ENCODE measurements at regions not wholly inside any gene's neighbourhood (a gene's known extent, or its start where the extent isn't known, plus 50 kb on each side); places are given as distances from the start of the nearest gene placed in this dataset.

- no peak overlapping the region for H3K27ac Mint-ChIP-seq
- ChIA-PET POLR2A (no interaction called here), CTCF (no interaction called here)
- no peaks in the 10 kb centered on the region for H3K27me3 Mint-ChIP-seq (ENCODE audit: low read depth)
- H3K9me3 Mint-ChIP-seq (ENCODE audit: insufficient read depth) = no peaks in the 10 kb centered on the region
- no peak for ATAC-seq
- H3K4me3 Mint-ChIP-seq = no peak overlapping the region
- no peaks in the 10 kb centered on the region for H3K36me3 Mint-ChIP-seq (ENCODE audit: low read depth)
- no peak for DNase-seq
- no peaks in the 10 kb centered on the region for H3K4me1 Mint-ChIP-seq (ENCODE audit: low read depth)
Observed at GRCh38 chr3:104723000-104723399, 643.7 kb upstream of the ALCAM start.

GRCh38 chr3:104731074-104731473, 635.6 kb upstream of the ALCAM start:
- ChIA-PET CTCF (no interaction called here), POLR2A (no interaction called here)
- DNase-seq (no peak), ATAC-seq (no peak)
- H3K4me3 Mint-ChIP-seq = no peak overlapping the region
- no peaks in the 10 kb centered on the region for H3K4me1 Mint-ChIP-seq (ENCODE audit: low read depth)
- no peaks in the 10 kb centered on the region for H3K36me3 Mint-ChIP-seq (ENCODE audit: low read depth)
- H3K9me3 Mint-ChIP-seq (ENCODE audit: insufficient read depth) = no peaks in the 10 kb centered on the region
- H3K27me3 Mint-ChIP-seq (ENCODE audit: low read depth) = no peaks in the 10 kb centered on the region
- no peak overlapping the region for H3K27ac Mint-ChIP-seq

- DNase-seq = no peak
- Mint-ChIP-seq H3K36me3 (ENCODE audit: low read depth) (no peaks in the 10 kb centered on the region), H3K27ac (no peak overlapping the region), H3K4me3 (no peak overlapping the region), H3K9me3 (ENCODE audit: insufficient read depth) (no peaks in the 10 kb centered on the region), H3K4me1 (ENCODE audit: low read depth) (no peaks in the 10 kb centered on the region), H3K27me3 (ENCODE audit: low read depth) (no peaks in the 10 kb centered on the region)
- ATAC-seq = no peak
- CTCF ChIA-PET = no interaction called here
- POLR2A ChIA-PET = no interaction called here
Observed at GRCh38 chr3:104734627-104735026, 632.1 kb upstream of the ALCAM start.

- Mint-ChIP-seq H3K4me1 (ENCODE audit: low read depth) (no peaks in the 10 kb centered on the region), H3K27ac (no peak overlapping the region), H3K36me3 (ENCODE audit: low read depth) (no peaks in the 10 kb centered on the region), H3K27me3 (ENCODE audit: low read depth) (no peaks in the 10 kb centered on the region), H3K4me3 (no peak overlapping the region), H3K9me3 (ENCODE audit: insufficient read depth) (no peaks in the 10 kb centered on the region)
- CTCF ChIA-PET = no interaction called here
- DNase-seq (no peak), ATAC-seq (no peak)
- POLR2A ChIA-PET = no interaction called here
Observed at GRCh38 chr3:104735691-104736090, 631.0 kb upstream of the ALCAM start.

- H3K36me3 Mint-ChIP-seq (ENCODE audit: low read depth) = no peaks in the 10 kb centered on the region
- no peaks in the 10 kb centered on the region for H3K4me1 Mint-ChIP-seq (ENCODE audit: low read depth)
- H3K27ac Mint-ChIP-seq = no peak overlapping the region
- no peak for ATAC-seq
- H3K4me3 Mint-ChIP-seq = no peak overlapping the region
- no peaks in the 10 kb centered on the region for H3K9me3 Mint-ChIP-seq (ENCODE audit: insufficient read depth)
- DNase-seq = no peak
- ChIA-PET CTCF (no interaction called here), POLR2A (no interaction called here)
- H3K27me3 Mint-ChIP-seq (ENCODE audit: low read depth) = no peaks in the 10 kb centered on the region
Observed at GRCh38 chr3:104738271-104738670, 628.4 kb upstream of the ALCAM start.

- H3K4me3 Mint-ChIP-seq = no peak overlapping the region
- H3K36me3 Mint-ChIP-seq (ENCODE audit: low read depth) = no peaks in the 10 kb centered on the region
- ChIA-PET POLR2A (no interaction called here), CTCF (no interaction called here)
- no peaks in the 10 kb centered on the region for H3K4me1 Mint-ChIP-seq (ENCODE audit: low read depth)
- no peaks in the 10 kb centered on the region for H3K27me3 Mint-ChIP-seq (ENCODE audit: low read depth)
- H3K9me3 Mint-ChIP-seq (ENCODE audit: insufficient read depth) = no peaks in the 10 kb centered on the region
- no peak overlapping the region for H3K27ac Mint-ChIP-seq
- DNase-seq (no peak), ATAC-seq (no peak)
Observed at GRCh38 chr3:104740874-104741379, 625.8 kb upstream of the ALCAM start.

- H3K36me3 Mint-ChIP-seq (ENCODE audit: low read depth) = no peaks in the 10 kb centered on the region
- H3K4me3 Mint-ChIP-seq = no peak overlapping the region
- no peak for DNase-seq
- no peaks in the 10 kb centered on the region for H3K4me1 Mint-ChIP-seq (ENCODE audit: low read depth)
- no peak for ATAC-seq
- H3K27me3 Mint-ChIP-seq (ENCODE audit: low read depth) = no peaks in the 10 kb centered on the region
- CTCF ChIA-PET = no interaction called here
- no peaks in the 10 kb centered on the region for H3K9me3 Mint-ChIP-seq (ENCODE audit: insufficient read depth)
- H3K27ac Mint-ChIP-seq = no peak overlapping the region
- POLR2A ChIA-PET = no interaction called here
Observed at GRCh38 chr3:104742044-104742443, 624.7 kb upstream of the ALCAM start.

GRCh38 chr3:104745313-104745712, 621.4 kb upstream of the ALCAM start:
- CTCF ChIA-PET = no interaction called here
- POLR2A ChIA-PET = no interaction called here
- no peaks in the 10 kb centered on the region for H3K27me3 Mint-ChIP-seq (ENCODE audit: low read depth)
- no peak overlapping the region for H3K4me3 Mint-ChIP-seq
- DNase-seq (no peak), ATAC-seq (no peak)
- no peaks in the 10 kb centered on the region for H3K9me3 Mint-ChIP-seq (ENCODE audit: insufficient read depth)
- H3K36me3 Mint-ChIP-seq (ENCODE audit: low read depth) = no peaks in the 10 kb centered on the region
- no peak overlapping the region for H3K27ac Mint-ChIP-seq
- H3K4me1 Mint-ChIP-seq (ENCODE audit: low read depth) = no peaks in the 10 kb centered on the region

- ChIA-PET CTCF (no interaction called here), POLR2A (no interaction called here)
- Mint-ChIP-seq H3K27me3 (ENCODE audit: low read depth) (no peaks in the 10 kb centered on the region), H3K4me1 (ENCODE audit: low read depth) (no peaks in the 10 kb centered on the region), H3K36me3 (ENCODE audit: low read depth) (no peaks in the 10 kb centered on the region), H3K27ac (no peak overlapping the region), H3K9me3 (ENCODE audit: insufficient read depth) (no peaks in the 10 kb centered on the region), H3K4me3 (no peak overlapping the region)
- ATAC-seq (no peak), DNase-seq (no peak)
Observed at GRCh38 chr3:104746056-104746455, 620.7 kb upstream of the ALCAM start.

GRCh38 chr3:104750581-104750980, 616.1 kb upstream of the ALCAM start:
- ChIA-PET CTCF (no interaction called here), POLR2A (no interaction called here)
- H3K4me3 Mint-ChIP-seq = no peak overlapping the region
- no peak overlapping the region for H3K27ac Mint-ChIP-seq
- no peaks in the 10 kb centered on the region for H3K27me3 Mint-ChIP-seq (ENCODE audit: low read depth)
- no peaks in the 10 kb centered on the region for H3K4me1 Mint-ChIP-seq (ENCODE audit: low read depth)
- no peak for ATAC-seq
- no peak for DNase-seq
- no peaks in the 10 kb centered on the region for H3K36me3 Mint-ChIP-seq (ENCODE audit: low read depth)
- H3K9me3 Mint-ChIP-seq (ENCODE audit: insufficient read depth) = no peaks in the 10 kb centered on the region

GRCh38 chr3:104755791-104756190, 610.9 kb upstream of the ALCAM start:
- no peaks in the 10 kb centered on the region for H3K4me1 Mint-ChIP-seq (ENCODE audit: low read depth)
- no peak overlapping the region for H3K27ac Mint-ChIP-seq
- ChIA-PET POLR2A (no interaction called here), CTCF (no interaction called here)
- no peak overlapping the region for H3K4me3 Mint-ChIP-seq
- ATAC-seq (no peak), DNase-seq (no peak)
- no peaks in the 10 kb centered on the region for H3K9me3 Mint-ChIP-seq (ENCODE audit: insufficient read depth)
- no peaks in the 10 kb centered on the region for H3K36me3 Mint-ChIP-seq (ENCODE audit: low read depth)
- no peaks in the 10 kb centered on the region for H3K27me3 Mint-ChIP-seq (ENCODE audit: low read depth)

- DNase-seq = no peak
- H3K4me1 Mint-ChIP-seq (ENCODE audit: low read depth) = no peaks in the 10 kb centered on the region
- H3K27ac Mint-ChIP-seq = no peak overlapping the region
- POLR2A ChIA-PET = no interaction called here
- no peaks in the 10 kb centered on the region for H3K9me3 Mint-ChIP-seq (ENCODE audit: insufficient read depth)
- H3K4me3 Mint-ChIP-seq = no peak overlapping the region
- CTCF ChIA-PET = no interaction called here
- no peaks in the 10 kb centered on the region for H3K27me3 Mint-ChIP-seq (ENCODE audit: low read depth)
- no peaks in the 10 kb centered on the region for H3K36me3 Mint-ChIP-seq (ENCODE audit: low read depth)
- no peak for ATAC-seq
Observed at GRCh38 chr3:104763007-104763406, 603.7 kb upstream of the ALCAM start.

GRCh38 chr3:104764496-104764895, 602.2 kb upstream of the ALCAM start:
- Mint-ChIP-seq H3K4me1 (ENCODE audit: low read depth) (no peaks in the 10 kb centered on the region), H3K36me3 (ENCODE audit: low read depth) (no peaks in the 10 kb centered on the region), H3K27ac (no peak overlapping the region), H3K9me3 (ENCODE audit: insufficient read depth) (no peaks in the 10 kb centered on the region), H3K27me3 (ENCODE audit: low read depth) (no peaks in the 10 kb centered on the region), H3K4me3 (no peak overlapping the region)
- ATAC-seq (no peak), DNase-seq (no peak)
- ChIA-PET POLR2A (no interaction called here), CTCF (no interaction called here)
